Epithelial cell of proximal tubule (primary cell): ENCODE measurements at regions not wholly inside any gene's neighbourhood (a gene's known extent, or its start where the extent isn't known, plus 50 kb on each side); places are given as distances from the start of the nearest gene placed in this dataset.
"Not testable (repeated sequence)": the region's sequence is repeated elsewhere in the genome, so short reads cannot be mapped to it uniquely, and the experiment has no call there.

ENCODE experiments used
- DNase-seq: peaks from one replicate; pipeline ENCODE4 v3.0.0-alpha.2; 2011; ENCODE audit warnings: low read depth
- H3K4me3 ChIP-seq: 2 replicates; pipeline ENCODE4 v1.5.1; 2011; ENCODE audit warnings: low read depth, mild to moderate bottlenecking, low read length
- TF ChIP-seq, protein P1 (sequence below): conservative IDR thresholded peaks from 2 replicates; pipeline ENCODE4 v1.5.1; 2012; ENCODE audit warnings: low read depth, mild to moderate bottlenecking, low read length

DNA sequence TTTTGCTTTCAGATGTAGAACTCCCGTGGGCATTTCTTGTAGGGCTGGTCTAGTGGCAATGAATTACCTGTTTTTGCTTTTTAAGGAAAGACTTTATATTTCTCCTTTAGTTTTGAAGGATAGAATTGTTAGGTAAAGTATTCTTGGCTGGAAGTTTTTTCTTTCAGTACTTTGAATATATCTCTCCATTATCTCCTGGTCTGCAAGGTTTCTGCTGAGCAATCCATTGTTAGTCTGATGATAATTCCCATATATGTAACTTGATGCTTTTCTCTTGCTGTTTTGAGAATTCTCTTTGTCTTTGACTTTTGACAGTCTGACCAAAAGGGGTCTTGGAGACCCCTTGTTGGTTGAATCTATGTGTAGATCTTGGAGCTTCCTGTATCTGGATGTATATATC lies 198.1 kb downstream of the TMEM167A start:
- TF ChIP-seq, protein P1, sequence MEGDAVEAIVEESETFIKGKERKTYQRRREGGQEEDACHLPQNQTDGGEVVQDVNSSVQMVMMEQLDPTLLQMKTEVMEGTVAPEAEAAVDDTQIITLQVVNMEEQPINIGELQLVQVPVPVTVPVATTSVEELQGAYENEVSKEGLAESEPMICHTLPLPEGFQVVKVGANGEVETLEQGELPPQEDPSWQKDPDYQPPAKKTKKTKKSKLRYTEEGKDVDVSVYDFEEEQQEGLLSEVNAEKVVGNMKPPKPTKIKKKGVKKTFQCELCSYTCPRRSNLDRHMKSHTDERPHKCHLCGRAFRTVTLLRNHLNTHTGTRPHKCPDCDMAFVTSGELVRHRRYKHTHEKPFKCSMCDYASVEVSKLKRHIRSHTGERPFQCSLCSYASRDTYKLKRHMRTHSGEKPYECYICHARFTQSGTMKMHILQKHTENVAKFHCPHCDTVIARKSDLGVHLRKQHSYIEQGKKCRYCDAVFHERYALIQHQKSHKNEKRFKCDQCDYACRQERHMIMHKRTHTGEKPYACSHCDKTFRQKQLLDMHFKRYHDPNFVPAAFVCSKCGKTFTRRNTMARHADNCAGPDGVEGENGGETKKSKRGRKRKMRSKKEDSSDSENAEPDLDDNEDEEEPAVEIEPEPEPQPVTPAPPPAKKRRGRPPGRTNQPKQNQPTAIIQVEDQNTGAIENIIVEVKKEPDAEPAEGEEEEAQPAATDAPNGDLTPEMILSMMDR, result no peak
- H3K4me3 ChIP-seq, result no peak overlapping the region
- DNase-seq, result no peak

DNA sequence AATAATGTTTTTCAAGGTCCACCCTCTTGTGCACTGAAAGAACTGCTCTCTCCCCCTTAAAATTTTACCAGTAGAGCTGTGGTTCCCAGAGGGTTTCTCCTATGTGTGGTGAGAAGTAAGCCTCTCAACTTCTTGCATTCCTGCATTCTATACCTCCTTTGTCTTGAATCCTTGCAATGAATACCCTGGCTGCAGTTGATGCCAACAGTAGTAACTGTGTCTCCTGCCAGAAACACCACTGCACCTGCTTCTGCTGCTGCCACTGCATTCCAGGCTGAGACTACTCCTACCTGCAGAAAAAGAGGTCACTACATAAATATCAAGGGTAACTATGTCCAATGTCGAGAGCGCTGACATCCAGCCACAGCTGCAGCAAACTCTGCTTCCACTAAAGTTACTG lies 203.7 kb downstream of the TMEM167A start:
- H3K4me3 ChIP-seq, result no peak overlapping the region
- no peak for DNase-seq
- TF ChIP-seq, protein P1, result no peak

DNA sequence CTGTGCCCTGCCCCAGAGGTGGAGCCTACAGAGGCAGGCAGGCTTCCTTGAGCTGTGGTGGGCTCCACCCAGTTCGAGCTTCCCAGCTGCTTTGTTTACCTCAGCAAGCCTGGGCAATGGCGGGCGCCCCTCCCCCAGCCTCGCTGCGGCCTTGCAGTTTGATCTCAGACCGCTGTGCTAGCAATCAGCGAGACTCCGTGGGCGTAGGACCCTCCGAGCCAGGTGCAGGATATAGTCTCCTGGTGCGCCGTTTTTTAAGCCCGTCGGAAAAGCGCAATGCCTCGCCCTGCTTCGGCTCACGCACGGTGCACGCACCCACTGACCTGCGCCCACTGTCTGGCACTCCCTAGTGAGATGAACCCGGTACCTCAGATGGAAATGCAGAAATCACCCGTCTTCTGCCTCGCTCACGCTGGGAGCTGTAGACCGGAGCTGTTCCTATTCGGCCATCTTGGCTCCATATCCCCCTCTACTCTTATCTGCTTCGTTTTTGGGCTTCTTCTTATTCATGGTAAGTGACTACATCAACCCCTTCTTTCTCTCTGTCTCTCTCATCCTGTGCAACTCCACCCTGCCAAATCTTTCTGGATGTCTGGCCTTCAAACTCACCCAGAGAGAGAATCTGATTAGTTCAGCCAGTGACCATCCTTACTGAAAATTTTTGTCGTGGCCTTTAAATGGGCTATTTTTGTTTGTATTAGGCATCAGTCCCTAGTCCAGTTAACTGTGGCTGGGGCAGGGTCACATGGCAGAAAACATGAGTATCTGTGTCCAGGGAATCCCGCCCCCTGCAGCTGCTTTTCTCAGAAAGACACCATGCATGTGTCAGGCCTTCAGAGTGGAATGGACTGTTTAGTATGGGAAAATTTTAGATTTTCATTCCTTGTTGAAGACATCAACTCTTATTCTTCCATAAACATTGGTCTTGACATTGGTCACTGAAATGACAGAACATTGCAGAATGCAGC lies 204.6 kb downstream of the TMEM167A start:
- H3K4me3 ChIP-seq, DNase-seq: not testable (repeated sequence)

DNA sequence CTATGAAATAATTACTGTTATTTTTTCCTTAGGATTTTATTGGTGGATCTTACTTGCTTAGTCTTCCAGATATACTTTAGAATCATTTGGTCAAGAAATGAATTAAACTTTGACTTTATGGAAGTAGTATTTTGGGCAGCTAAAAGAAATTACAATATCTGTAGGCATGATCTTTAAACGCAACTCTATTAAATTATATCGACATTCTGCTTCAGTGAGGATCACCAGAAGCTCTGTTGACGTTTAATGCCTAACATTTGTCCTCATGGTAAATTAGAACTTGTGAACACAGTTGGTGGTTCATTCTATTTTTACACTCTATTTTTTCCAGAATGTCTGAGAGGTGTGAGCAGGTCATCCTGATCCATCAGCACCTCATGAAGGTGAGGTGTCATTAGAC lies 211.6 kb downstream of the TMEM167A start:
- TF ChIP-seq, protein P1, result no peak
- no peak for DNase-seq
- H3K4me3 ChIP-seq, result no peak overlapping the region

DNA sequence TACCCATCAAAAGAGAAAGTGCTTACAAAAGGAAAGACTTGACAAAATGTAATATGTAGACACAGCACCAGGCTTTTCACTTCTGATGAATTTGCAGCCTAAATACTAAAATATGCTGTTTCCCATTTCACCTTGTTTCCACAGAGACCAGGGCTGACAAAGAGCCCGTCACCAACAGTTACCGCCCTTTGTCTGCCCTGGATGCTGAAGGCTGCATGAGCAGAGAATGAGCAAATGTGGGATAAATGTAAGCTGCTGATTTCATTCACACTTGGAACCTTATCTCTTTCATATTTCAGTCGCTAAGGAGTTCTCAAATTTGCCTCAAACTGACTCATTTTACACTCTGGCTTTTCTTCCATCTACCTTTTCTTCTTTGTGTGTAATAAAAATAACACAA lies 213.9 kb downstream of the TMEM167A start:
- no peak overlapping the region for H3K4me3 ChIP-seq
- TF ChIP-seq, protein P1, result no peak
- no peak for DNase-seq

DNA sequence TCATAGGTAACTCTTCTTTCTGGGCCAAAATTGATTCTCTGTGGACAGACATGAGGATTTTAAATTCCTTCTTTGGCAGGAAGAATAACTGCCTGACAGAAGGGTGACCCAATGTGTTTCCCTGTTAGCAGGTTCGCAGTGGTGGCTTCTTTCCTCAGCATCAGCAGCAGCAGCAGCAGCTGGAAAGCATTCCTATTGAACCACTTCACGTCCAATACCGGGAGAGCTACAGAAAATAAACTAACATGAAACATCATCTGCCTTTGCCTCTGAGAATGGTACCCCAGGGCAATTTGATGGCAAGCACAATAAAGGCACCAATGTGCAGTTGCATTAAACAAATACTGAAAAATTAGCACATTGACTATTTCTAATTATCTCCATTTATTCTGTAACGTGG lies 214.5 kb downstream of the TMEM167A start:
- DNase-seq, result no peak
- TF ChIP-seq, protein P1, result no peak
- H3K4me3 ChIP-seq, result no peak overlapping the region

DNA sequence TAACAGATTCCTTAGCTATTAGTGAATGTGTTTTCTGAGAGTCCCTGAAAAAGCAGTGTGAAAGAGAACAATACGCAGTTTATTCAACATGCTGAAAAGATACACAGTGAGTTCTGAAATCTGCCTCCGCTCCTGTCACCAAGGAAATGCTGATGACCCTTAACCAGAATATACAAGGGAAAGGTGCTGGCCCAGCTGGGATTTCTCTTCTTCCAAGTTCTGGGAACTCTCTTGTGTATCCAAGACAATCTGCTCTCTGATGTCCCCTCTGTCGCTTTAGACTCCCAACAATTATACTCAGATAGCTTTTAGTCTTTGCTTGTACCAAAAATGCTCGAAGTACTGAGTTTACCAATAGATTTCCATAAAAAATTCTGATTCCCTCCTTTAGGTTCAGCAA lies 214.9 kb downstream of the TMEM167A start:
- no peak for DNase-seq
- H3K4me3 ChIP-seq, result no peak overlapping the region
- TF ChIP-seq, protein P1, result no peak
